GM12878 (cell line): ENCODE measurements at regions not wholly inside any gene's neighbourhood (a gene's known extent, or its start where the extent isn't known, plus 50 kb on each side); places are given as distances from the start of the nearest gene placed in this dataset.

ENCODE experiments used
- ATAC-seq: fragments of 200-7000 bp; cut with Tn5 transposase; 3 replicates; pipeline ENCODE4 v1.9.1; 2020; ENCODE audit warnings: mild to moderate bottlenecking, moderate library complexity
- BruUV-seq: library from RNA; stranded (reverse); fragments of 400-500 nt; replicated peaks from 2 replicates; lab custom pipeline; 2021; lab: Mats Ljungman, UMichigan
- CTCF ChIA-PET: fragments of 300-600 bp; sonication (Branson Sonifier 250); formaldehyde crosslinking; extraction: SDS; loops from one replicate; lab custom pipeline; 2021; ENCODE audit warnings: inconsistent platforms; lab: Yijun Ruan, JAX
- POLR2A ChIA-PET: fragments of 350-600 bp; formaldehyde crosslinking; extraction: SDS; loops from one replicate; lab custom pipeline; 2021; ENCODE audit warnings: inconsistent platforms; lab: Charles Lee
- RAD21 ChIA-PET: fragments of 300-600 bp; sonication (Branson Sonifier 250); formaldehyde crosslinking; loops from one replicate; lab custom pipeline; 2023; ENCODE audit warnings: antibody characterized with exemption; ENCODE audit not compliant: unreplicated experiment; lab: Charles Lee
- SMC1A ChIA-PET: fragments of 300-600 bp; sonication (Branson Sonifier 250); formaldehyde crosslinking; loops from one replicate; lab custom pipeline; 2023; ENCODE audit not compliant: unreplicated experiment, uncharacterized antibody; lab: Charles Lee
- DNase-seq: peaks from one replicate; pipeline ENCODE4 v3.0.0-alpha.2; 2011; ENCODE audit warnings: low read depth, low spot score
- FAIRE-seq: peaks from 3 replicates; lab custom pipeline; 2011; peaks lifted over from hg19 to GRCh38; lab: Jason Lieb, UNC
- H2AFZ ChIP-seq: 2 replicates; pipeline ENCODE4 v1.6.0; 2011; ENCODE audit warnings: low read depth, low read length, control low read depth; ENCODE audit not compliant: control insufficient read depth
- H3K27ac ChIP-seq: 2 replicates; pipeline ENCODE4 v1.5.1; 2011; ENCODE audit warnings: control low read depth; ENCODE audit not compliant: control insufficient read depth, insufficient read depth
- H3K27me3 ChIP-seq, 2 experiments: replicated peaks in 1 of 2; 2 replicates each; pipeline versions ENCODE4 v1.6.0 to v1.6.1; 2011; ENCODE audit warnings: low read length in 1 of 2; ENCODE audit not compliant: control insufficient read depth in 2 of 2, insufficient read depth in 2 of 2
- H3K36me3 ChIP-seq, 2 experiments: 2 replicates each; pipeline ENCODE4 v1.5.1; 2011; ENCODE audit warnings: low read length in 1 of 2; ENCODE audit not compliant: control insufficient read depth in 2 of 2, insufficient read depth in 2 of 2
- H3K4me1 ChIP-seq: 2 replicates; pipeline ENCODE4 v1.6.1; 2011; ENCODE audit warnings: mild to moderate bottlenecking, low read length, moderate library complexity, mixed read lengths; ENCODE audit not compliant: control insufficient read depth, insufficient read depth
- H3K4me2 ChIP-seq: 2 replicates; pipeline ENCODE4 v1.6.0; 2011; ENCODE audit warnings: control low read depth; ENCODE audit not compliant: control insufficient read depth, insufficient read depth
- H3K4me3 ChIP-seq: fragments of 200-600 bp; sonication (generic); 2 replicates; pipeline ENCODE4 v1.5.1; 2016
- H3K79me2 ChIP-seq: 2 replicates; pipeline ENCODE4 v1.6.0; 2011; ENCODE audit warnings: low read length; ENCODE audit not compliant: control insufficient read depth, insufficient read depth
- H3K9ac ChIP-seq: 2 replicates; pipeline ENCODE4 v1.8.0; 2011; ENCODE audit warnings: low read length, control low read depth, mixed read lengths; ENCODE audit not compliant: control insufficient read depth, insufficient read depth
- H3K9me3 ChIP-seq: replicated peaks from 3 replicates; pipeline ENCODE4 v1.5.1; 2011; ENCODE audit warnings: mild to moderate bottlenecking, low read length; ENCODE audit not compliant: control insufficient read depth, insufficient read depth
- H4K20me1 ChIP-seq: 2 replicates; pipeline ENCODE4 v1.6.0; 2011; ENCODE audit not compliant: control insufficient read depth, insufficient read depth
- CHD2 ChIP-seq: IDR thresholded peaks from 2 replicates; pipeline ENCODE4 v1.6.1; 2011; ENCODE audit warnings: low read depth, low read length, improper control_type of control experiment, borderline replicate concordance
- ETV6 ChIP-seq, 2 experiments: fragments of 450-650 bp in 1 of 2; IDR thresholded peaks in 1 of 2; conservative IDR thresholded peaks in 1 of 2; 2 replicates each; pipeline ENCODE4 v1.6.1; 2014; ENCODE audit warnings: antibody characterized with exemption in 1 of 2, borderline replicate concordance in 1 of 2, low read depth in 1 of 2, mild to moderate bottlenecking in 1 of 2, moderate library complexity in 1 of 2
- HDAC6 ChIP-seq: fragments of 200-600 bp; sonication (generic); IDR thresholded peaks from one replicate; pipeline ENCODE4 v1.8.0; 2017; ENCODE audit warnings: antibody characterized with exemption; ENCODE audit not compliant: unreplicated experiment
- HSF1 ChIP-seq: fragments of 150-350 bp; IDR thresholded peaks from 2 replicates; pipeline ENCODE4 v1.6.1; 2014; ENCODE audit warnings: mild to moderate bottlenecking, low read depth, low read length
- MEF2B ChIP-seq: fragments of 450-650 bp; IDR thresholded peaks from 2 replicates; pipeline ENCODE4 v1.6.1; 2018; ENCODE audit warnings: mild to moderate bottlenecking, moderate library complexity; ENCODE audit not compliant: partially characterized antibody, poor library complexity, severe bottlenecking
- NFXL1 ChIP-seq: fragments of 450-650 bp; IDR thresholded peaks from 2 replicates; pipeline ENCODE4 v1.6.1; 2017; ENCODE audit warnings: antibody characterized with exemption, mild to moderate bottlenecking, borderline replicate concordance
- PAX8 ChIP-seq: fragments of 450-650 bp; IDR thresholded peaks from 2 replicates; pipeline ENCODE4 v1.6.1; 2017; ENCODE audit warnings: mild to moderate bottlenecking, moderate library complexity
- RAD21 ChIP-seq: IDR thresholded peaks from 2 replicates; pipeline ENCODE4 v1.6.1; 2011; ENCODE audit warnings: mild to moderate bottlenecking, low read depth, low read length, moderate library complexity; ENCODE audit not compliant: insufficient read depth
- RB1 ChIP-seq: fragments of 450-650 bp; formaldehyde crosslinking; IDR thresholded peaks from 2 replicates; pipeline ENCODE4 v1.6.1; 2017; ENCODE audit warnings: mild to moderate bottlenecking, borderline replicate concordance
- RELA ChIP-seq: fragments of 450-650 bp; IDR thresholded peaks from 2 replicates; pipeline ENCODE4 v1.8.0; 2014; ENCODE audit warnings: borderline replicate concordance; ENCODE audit not compliant: partially characterized antibody
- YBX1 ChIP-seq: fragments of 450-650 bp; IDR thresholded peaks from 2 replicates; pipeline ENCODE4 v1.6.1; 2016; ENCODE audit warnings: antibody characterized with exemption
- YY1 ChIP-seq: IDR thresholded peaks from 2 replicates; pipeline ENCODE4 v1.6.1; 2011; ENCODE audit warnings: low read depth, mild to moderate bottlenecking, low read length
- ZNF207 ChIP-seq: fragments of 450-650 bp; IDR thresholded peaks from 2 replicates; pipeline ENCODE4 v1.6.1; 2014; ENCODE audit warnings: antibody characterized with exemption, mild to moderate bottlenecking, borderline replicate concordance
- ZNF217 ChIP-seq: fragments of 450-650 bp; IDR thresholded peaks from 2 replicates; pipeline ENCODE4 v1.6.1; 2017; ENCODE audit warnings: antibody characterized with exemption, mild to moderate bottlenecking
- ZNF592 ChIP-seq: fragments of 450-650 bp; IDR thresholded peaks from 2 replicates; pipeline ENCODE4 v1.6.1; 2017; ENCODE audit warnings: mild to moderate bottlenecking, moderate library complexity
- WGBS: methylation state at CpG from one replicate; pipeline ENCODE4 v1.1.6; 2016; ENCODE audit warnings: low lambda C conversion rate; ENCODE audit not compliant: insufficient replicate concordance, insufficient coverage; ENCODE audit errors: missing lambda C conversion rate; 5-methylcytosine and 5-hydroxymethylcytosine counted together
- in situ Hi-C: fragments of 300-500 bp; cut with MboI; formaldehyde crosslinking; loops from 9 replicates; pipeline ENCODE4 v1.14.3; 2018; ENCODE audit warnings: mixed read lengths
- intact Hi-C: fragments of 100-400 bp; cut with micrococcal nuclease; formaldehyde crosslinking; loops from one replicate; pipeline ENCODE4 v1.14.2; 2022; ENCODE audit not compliant: unreplicated experiment
- TF ChIP-seq, protein P1 (sequence below): fragments of 450-650 bp; IDR thresholded peaks from 2 replicates; pipeline ENCODE4 v1.6.1; 2017; ENCODE audit warnings: mild to moderate bottlenecking

DNA sequence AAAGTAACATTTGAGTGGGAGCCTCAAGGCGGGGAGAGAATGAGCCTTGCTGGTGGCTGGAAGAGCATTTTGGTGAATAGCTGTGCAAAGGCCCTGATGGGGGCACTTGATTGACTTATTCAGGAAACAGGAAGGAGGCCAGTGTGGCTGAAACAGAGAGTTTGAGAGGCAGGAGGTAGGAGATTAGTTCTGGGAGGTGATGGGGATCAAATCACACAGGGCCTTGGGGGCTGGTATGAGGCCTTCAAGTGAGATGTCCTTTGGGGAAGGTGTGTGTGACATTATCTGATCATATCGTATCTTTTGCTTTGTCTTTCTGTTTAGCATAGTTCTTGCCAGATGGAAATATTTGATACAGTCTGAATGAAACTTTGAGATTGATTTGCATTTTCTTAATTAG lies 172.3 kb downstream of the TENT4A start (continued):
- TF ChIP-seq YBX1 (no peak), PAX8 (no peak), ETV6 (conservative IDR thresholded peaks at IDR 0.05 in 1 of 2, IDR thresholded peaks at IDR 0.05 in 1 of 2; ENCODE audit: borderline replicate concordance in 1 of 2, low read depth in 1 of 2) (no peak), MEF2B (no peak), ZNF592 (no peak), CHD2 (no peak), RAD21 (no peak), NFXL1 (no peak)

DNA sequence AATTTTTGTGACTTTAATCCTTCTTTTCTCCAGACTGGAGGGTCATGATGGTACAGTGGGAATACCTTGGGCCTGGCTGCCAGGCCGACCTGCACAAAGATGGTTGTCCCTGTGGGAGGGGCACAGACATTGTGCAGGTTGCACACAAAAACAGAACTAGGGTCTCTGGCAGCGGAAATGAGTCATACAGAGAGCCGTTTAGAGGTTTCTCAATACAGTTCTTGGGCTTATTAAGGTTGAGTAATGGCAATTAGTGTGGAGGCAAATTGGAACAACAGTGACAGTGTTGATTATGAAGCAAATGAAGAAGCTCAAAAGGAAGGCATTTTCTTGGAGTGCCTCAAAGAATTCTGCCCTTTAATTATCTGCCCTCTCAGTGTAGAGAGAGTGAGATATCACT lies 173.6 kb downstream of the TENT4A start:
- ATAC-seq, result no peak; the same call in 2 of the 3 replicates
- H3K4me1 ChIP-seq, result no peaks in the 10 kb centered on the region
- no peak for DNase-seq
- ChIA-PET RAD21 (no interaction called here), SMC1A (no interaction called here), CTCF (no interaction called here), POLR2A (no interaction called here)
- BruUV-seq, result no TSS peak
- H3K4me2 ChIP-seq, result no peak overlapping the region
- H3K9ac ChIP-seq, result no peak overlapping the region
- H3K4me3 ChIP-seq, result no peak overlapping the region
- no peaks in the 10 kb centered on the region for H3K27me3 ChIP-seq
- peaks cover 5% of the 10 kb centered on the region; the same call in 2 of the 3 replicates for H3K9me3 ChIP-seq
- H3K27ac ChIP-seq, result no peak overlapping the region
- no peaks in the 10 kb centered on the region for H3K79me2 ChIP-seq
- intact Hi-C loops, result no loop called here
- in situ Hi-C loops, result no loop called here
- no peak overlapping the region for H2AFZ ChIP-seq
- no peaks in the 10 kb centered on the region for H4K20me1 ChIP-seq
- 10% methylated on average over 3 of the region's 3 CpGs for WGBS
- H3K36me3 ChIP-seq, result no peaks in the 10 kb centered on the region
- no peak for FAIRE-seq
- TF ChIP-seq ZNF207, result no peak
- TF ChIP-seq, protein P1, sequence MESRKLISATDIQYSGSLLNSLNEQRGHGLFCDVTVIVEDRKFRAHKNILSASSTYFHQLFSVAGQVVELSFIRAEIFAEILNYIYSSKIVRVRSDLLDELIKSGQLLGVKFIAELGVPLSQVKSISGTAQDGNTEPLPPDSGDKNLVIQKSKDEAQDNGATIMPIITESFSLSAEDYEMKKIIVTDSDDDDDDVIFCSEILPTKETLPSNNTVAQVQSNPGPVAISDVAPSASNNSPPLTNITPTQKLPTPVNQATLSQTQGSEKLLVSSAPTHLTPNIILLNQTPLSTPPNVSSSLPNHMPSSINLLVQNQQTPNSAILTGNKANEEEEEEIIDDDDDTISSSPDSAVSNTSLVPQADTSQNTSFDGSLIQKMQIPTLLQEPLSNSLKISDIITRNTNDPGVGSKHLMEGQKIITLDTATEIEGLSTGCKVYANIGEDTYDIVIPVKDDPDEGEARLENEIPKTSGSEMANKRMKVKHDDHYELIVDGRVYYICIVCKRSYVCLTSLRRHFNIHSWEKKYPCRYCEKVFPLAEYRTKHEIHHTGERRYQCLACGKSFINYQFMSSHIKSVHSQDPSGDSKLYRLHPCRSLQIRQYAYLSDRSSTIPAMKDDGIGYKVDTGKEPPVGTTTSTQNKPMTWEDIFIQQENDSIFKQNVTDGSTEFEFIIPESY, result no peak
- TF ChIP-seq HSF1, result no peak
- TF ChIP-seq PAX8, result no peak
- no peak for TF ChIP-seq YY1
- TF ChIP-seq HDAC6, result no peak
- TF ChIP-seq RB1, result no peak
- no peak for TF ChIP-seq RELA
- TF ChIP-seq ZNF217, result no peak
